Osteoblast (primary cell): ENCODE measurements at regions not wholly inside any gene's neighbourhood (a gene's known extent, or its start where the extent isn't known, plus 50 kb on each side); places are given as distances from the start of the nearest gene placed in this dataset.

Source experiments
- DNase-seq: peaks from one replicate; pipeline ENCODE4 v3.0.0; 2011; ENCODE audit warnings: low spot score, mixed read lengths; ENCODE audit not compliant: insufficient read length; ENCODE audit errors: missing footprints
- H2AFZ ChIP-seq: 2 replicates; pipeline ENCODE4 v1.6.0; 2011; ENCODE audit warnings: mild to moderate bottlenecking, low read length
- H3K27ac ChIP-seq: 2 replicates; pipeline ENCODE4 v1.5.1; 2011; ENCODE audit warnings: mild to moderate bottlenecking, low read depth, low read length, moderate library complexity
- H3K27me3 ChIP-seq: 2 replicates; pipeline ENCODE4 v1.6.0; 2012; ENCODE audit warnings: mild to moderate bottlenecking, control low read depth, inconsistent platforms, low read length, moderate library complexity; ENCODE audit not compliant: insufficient read depth
- H3K36me3 ChIP-seq: 2 replicates; pipeline ENCODE4 v1.5.1; 2011; ENCODE audit warnings: mild to moderate bottlenecking, low read length, control low read depth, moderate library complexity; ENCODE audit not compliant: insufficient read depth
- H3K4me1 ChIP-seq: 2 replicates; pipeline ENCODE4 v1.5.1; 2011; ENCODE audit warnings: mild to moderate bottlenecking, low read length, control low read depth, moderate library complexity; ENCODE audit not compliant: insufficient read depth
- H3K4me2 ChIP-seq: 2 replicates; pipeline ENCODE4 v1.6.0; 2011; ENCODE audit warnings: mild to moderate bottlenecking, low read length; ENCODE audit not compliant: insufficient read depth
- H3K4me3 ChIP-seq: fragments of 200-600 bp; sonication (generic); 3 replicates; pipeline ENCODE4 v1.5.1; 2012; ENCODE audit warnings: mild to moderate bottlenecking, low read length, inconsistent platforms; ENCODE audit not compliant: insufficient read depth
- H3K79me2 ChIP-seq: 2 replicates; pipeline ENCODE4 v1.6.0; 2012; ENCODE audit warnings: mild to moderate bottlenecking, low read length, control low read depth, inconsistent platforms; ENCODE audit not compliant: insufficient read depth
- H3K9me3 ChIP-seq: 2 replicates; pipeline ENCODE4 v1.5.1; 2011; ENCODE audit warnings: low read depth, low read length, control low read depth
- H4K20me1 ChIP-seq: 2 replicates; pipeline ENCODE4 v1.6.0; 2012; ENCODE audit warnings: mild to moderate bottlenecking, low read length, control low read depth; ENCODE audit not compliant: insufficient read depth
- CTCF ChIP-seq: IDR thresholded peaks from 2 replicates; pipeline ENCODE4 v1.5.1; 2011; ENCODE audit warnings: mild to moderate bottlenecking, low read depth, low read length, moderate library complexity; ENCODE audit errors: extremely low read depth

- H3K9me3 ChIP-seq = no peaks in the 10 kb centered on the region
- no peak overlapping the region for H3K4me2 ChIP-seq
- no peak for TF ChIP-seq CTCF
- DNase-seq = no peak
- no peak overlapping the region for H3K4me3 ChIP-seq
- H3K27me3 ChIP-seq = no peaks in the 10 kb centered on the region
- no peaks in the 10 kb centered on the region for H3K79me2 ChIP-seq
- H3K4me1 ChIP-seq = no peaks in the 10 kb centered on the region
- no peak overlapping the region for H2AFZ ChIP-seq
- no peaks in the 10 kb centered on the region for H4K20me1 ChIP-seq
- no peaks in the 10 kb centered on the region for H3K36me3 ChIP-seq
- H3K27ac ChIP-seq = no peak overlapping the region
Measured at GRCh38 chr7:136229790-136230189, 252.6 kb upstream of the MTPN start.

GRCh38 chr7:136228171-136228570 is 251.0 kb upstream of the MTPN start:
- Histone ChIP-seq H4K20me1 (no peaks in the 10 kb centered on the region), H3K4me3 (no peak overlapping the region), H3K4me2 (no peak overlapping the region), H3K4me1 (no peaks in the 10 kb centered on the region), H2AFZ (no peak overlapping the region), H3K27me3 (no peaks in the 10 kb centered on the region), H3K36me3 (no peaks in the 10 kb centered on the region), H3K27ac (no peak overlapping the region), H3K79me2 (no peaks in the 10 kb centered on the region), H3K9me3 (no peaks in the 10 kb centered on the region)
- TF ChIP-seq CTCF = no peak
- DNase-seq = no peak

- Histone ChIP-seq H3K9me3 (no peaks in the 10 kb centered on the region), H3K4me3 (no peak overlapping the region), H3K4me2 (no peak overlapping the region), H3K79me2 (no peaks in the 10 kb centered on the region), H3K36me3 (no peaks in the 10 kb centered on the region), H3K27me3 (no peaks in the 10 kb centered on the region), H3K27ac (no peak overlapping the region), H2AFZ (no peak overlapping the region), H4K20me1 (no peaks in the 10 kb centered on the region), H3K4me1 (no peaks in the 10 kb centered on the region)
- no peak for TF ChIP-seq CTCF
- no peak for DNase-seq
Measured at GRCh38 chr7:136214356-136214755, 237.2 kb upstream of the MTPN start.

- H3K27ac ChIP-seq = no peak overlapping the region
- no peak for TF ChIP-seq CTCF
Measured at GRCh38 chr7:136213012-136213411, 235.9 kb upstream of the MTPN start.

More at GRCh38 chr7:136213012-136213411, 235.9 kb upstream of the MTPN start:
- H4K20me1 ChIP-seq = no peaks in the 10 kb centered on the region
- H3K27me3 ChIP-seq = no peaks in the 10 kb centered on the region
- no peak overlapping the region for H3K4me3 ChIP-seq
- no peaks in the 10 kb centered on the region for H3K36me3 ChIP-seq
- H3K4me1 ChIP-seq = no peaks in the 10 kb centered on the region
- H3K9me3 ChIP-seq = no peaks in the 10 kb centered on the region
- H3K4me2 ChIP-seq = no peak overlapping the region
- DNase-seq = no peak
- H2AFZ ChIP-seq = no peak overlapping the region
- H3K79me2 ChIP-seq = no peaks in the 10 kb centered on the region
